ENCODE measurements at regions not wholly inside any gene's neighbourhood (a gene's known extent, or its start where the extent isn't known, plus 50 kb on each side); places are given as distances from the start of the nearest gene placed in this dataset.

- ChIA-PET CTCF (no interaction called here), POLR2A (no interaction called here)
- Histone ChIP-seq H3K4me1 (ENCODE audit: control insufficient read depth in 1 of 2, insufficient read depth in 2 of 2, low read depth in 1 of 2, low read length in 1 of 2) (no peaks in the 10 kb centered on the region), H2AFZ (ENCODE audit: low read depth) (no peak overlapping the region), H3K36me3 (replicated peaks in 1 of 2; ENCODE audit: control insufficient read depth in 1 of 2, insufficient read depth in 2 of 2, low read length in 1 of 2) (no peaks in the 10 kb centered on the region), H3K27me3 (ENCODE audit: insufficient read depth) (no peaks in the 10 kb centered on the region), H3K9ac (no peak overlapping the region), H3K4me2 (no peak overlapping the region), H3K79me2 (ENCODE audit: insufficient read depth) (no peaks in the 10 kb centered on the region), H3K9me3 (no peaks in the 10 kb centered on the region), H4K20me1 (ENCODE audit: insufficient read depth) (no peaks in the 10 kb centered on the region), H3K27ac (ENCODE audit: low read depth in 2 of 2, low read length in 1 of 2) (no peak overlapping the region), H3K9me2 (no peaks in the 10 kb centered on the region), H3F3A (replicated peaks; ENCODE audit: insufficient read depth) (no peaks in the 10 kb centered on the region), H3K4me3 (ENCODE audit: low read depth in 2 of 2, low read length in 1 of 2) (no peak overlapping the region)
- no peak for DNase-seq
- 50% methylated on average over 2 of the region's 2 CpGs for WGBS (ENCODE audit: low lambda C conversion rate)
- TF ChIP-seq SMC3 (IDR thresholded peaks at IDR 0.05; ENCODE audit: low read depth, low read length) (no peak), TCF12 (IDR thresholded peaks at IDR 0.05) (no peak), FOXJ3 (CRISPR knock-in tag; IDR thresholded peaks at IDR 0.05) (no peak), GABPA (IDR thresholded peaks at IDR 0.05; ENCODE audit: low read depth) (no peak), EZH2phosphoT487 (IDR thresholded peaks at IDR 0.05; ENCODE audit: borderline replicate concordance, low read depth) (no peak), CTCF (IDR thresholded peaks at IDR 0.05) (no peak), CHD2 (IDR thresholded peaks at IDR 0.05; ENCODE audit: low read length, partially characterized antibody) (no peak), YY1 (IDR thresholded peaks at IDR 0.05; ENCODE audit: low read depth) (no peak), RCOR1 (IDR thresholded peaks at IDR 0.05; ENCODE audit: low read length) (no peak), ELF1 (IDR thresholded peaks at IDR 0.05) (no peak)
Observed at GRCh38 chr11:109285465-109285864, 136.5 kb upstream of the C11orf87 start.

- DNase-seq, result no peak
- ChIA-PET CTCF (no interaction called here), POLR2A (no interaction called here)
- no peaks in the 10 kb centered on the region for H3K79me2 ChIP-seq (ENCODE audit: insufficient read depth)
- H4K20me1 ChIP-seq (ENCODE audit: insufficient read depth), result no peaks in the 10 kb centered on the region
- no peaks in the 10 kb centered on the region for H3K9me3 ChIP-seq
- no peak overlapping the region for H3K4me3 ChIP-seq (ENCODE audit: low read depth in 2 of 2, low read length in 1 of 2)
- no peak overlapping the region for H3K9ac ChIP-seq
- H3F3A ChIP-seq (replicated peaks; ENCODE audit: insufficient read depth), result no peaks in the 10 kb centered on the region
- WGBS (ENCODE audit: low lambda C conversion rate), result 66% methylated on average over 2 of the region's 2 CpGs
- H3K4me1 ChIP-seq (ENCODE audit: control insufficient read depth in 1 of 2, insufficient read depth in 2 of 2, low read depth in 1 of 2, low read length in 1 of 2), result no peaks in the 10 kb centered on the region
- no peak overlapping the region for H3K4me2 ChIP-seq
- no peaks in the 10 kb centered on the region for H3K27me3 ChIP-seq (ENCODE audit: insufficient read depth)
- H3K27ac ChIP-seq (ENCODE audit: low read depth in 2 of 2, low read length in 1 of 2), result no peak overlapping the region
- TF ChIP-seq FOXJ3 (CRISPR knock-in tag; IDR thresholded peaks at IDR 0.05) (no peak), MAX (IDR thresholded peaks at IDR 0.05; ENCODE audit: low read depth) (no peak), SMC3 (IDR thresholded peaks at IDR 0.05; ENCODE audit: low read depth, low read length) (no peak), IRF3 (IDR thresholded peaks at IDR 0.05; ENCODE audit: low read depth, low read length) (no peak), GABPA (IDR thresholded peaks at IDR 0.05; ENCODE audit: low read depth) (no peak), MXI1 (IDR thresholded peaks at IDR 0.05; ENCODE audit: low read depth, low read length) (no peak), FOSL2 (IDR thresholded peaks at IDR 0.05; ENCODE audit: borderline replicate concordance, low read depth) (no peak), YY1 (IDR thresholded peaks at IDR 0.05; ENCODE audit: low read depth) (no peak)
- no peaks in the 10 kb centered on the region for H3K36me3 ChIP-seq (replicated peaks in 1 of 2; ENCODE audit: control insufficient read depth in 1 of 2, insufficient read depth in 2 of 2, low read length in 1 of 2)
- H3K9me2 ChIP-seq, result no peaks in the 10 kb centered on the region
- H2AFZ ChIP-seq (ENCODE audit: low read depth), result no peak overlapping the region
Observed at GRCh38 chr11:109291553-109291952, 130.4 kb upstream of the C11orf87 start.

Data from SK-N-SH (cell line).